ENCODE measurements at regions not wholly inside any gene's neighbourhood (a gene's known extent, or its start where the extent isn't known, plus 50 kb on each side); places are given as distances from the start of the nearest gene placed in this dataset.

DNA sequence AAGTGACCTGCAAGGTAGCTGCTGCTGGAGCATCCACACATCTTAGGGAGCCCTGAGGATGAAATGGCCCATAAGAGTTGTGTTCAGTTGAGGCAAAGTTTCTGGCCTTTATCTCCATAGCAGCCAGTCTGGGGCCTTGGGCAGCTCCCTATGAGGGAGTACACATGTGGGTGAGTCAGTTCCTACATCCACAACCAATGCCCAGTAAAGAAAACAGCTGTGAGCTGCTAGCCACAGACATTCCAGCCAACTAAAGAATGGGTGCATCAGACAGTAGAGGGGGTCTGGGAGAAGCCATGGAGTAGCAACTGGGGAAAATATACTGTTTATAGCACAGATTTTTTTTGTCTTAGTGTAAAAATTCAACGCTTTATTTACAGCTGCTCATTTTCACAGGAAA is 720.7 kb downstream of the TLE1 start:
- intact Hi-C loops (cut with DNase I), result no loop called here
- TF ChIP-seq POLR2AphosphoS5 (IDR thresholded peaks at IDR 0.05) (no peak), EP300 (IDR thresholded peaks at IDR 0.05) (no peak), POLR2A (IDR thresholded peaks at IDR 0.05; ENCODE audit: low read depth) (no peak)
- TF ChIP-seq, protein P1, sequence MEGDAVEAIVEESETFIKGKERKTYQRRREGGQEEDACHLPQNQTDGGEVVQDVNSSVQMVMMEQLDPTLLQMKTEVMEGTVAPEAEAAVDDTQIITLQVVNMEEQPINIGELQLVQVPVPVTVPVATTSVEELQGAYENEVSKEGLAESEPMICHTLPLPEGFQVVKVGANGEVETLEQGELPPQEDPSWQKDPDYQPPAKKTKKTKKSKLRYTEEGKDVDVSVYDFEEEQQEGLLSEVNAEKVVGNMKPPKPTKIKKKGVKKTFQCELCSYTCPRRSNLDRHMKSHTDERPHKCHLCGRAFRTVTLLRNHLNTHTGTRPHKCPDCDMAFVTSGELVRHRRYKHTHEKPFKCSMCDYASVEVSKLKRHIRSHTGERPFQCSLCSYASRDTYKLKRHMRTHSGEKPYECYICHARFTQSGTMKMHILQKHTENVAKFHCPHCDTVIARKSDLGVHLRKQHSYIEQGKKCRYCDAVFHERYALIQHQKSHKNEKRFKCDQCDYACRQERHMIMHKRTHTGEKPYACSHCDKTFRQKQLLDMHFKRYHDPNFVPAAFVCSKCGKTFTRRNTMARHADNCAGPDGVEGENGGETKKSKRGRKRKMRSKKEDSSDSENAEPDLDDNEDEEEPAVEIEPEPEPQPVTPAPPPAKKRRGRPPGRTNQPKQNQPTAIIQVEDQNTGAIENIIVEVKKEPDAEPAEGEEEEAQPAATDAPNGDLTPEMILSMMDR (IDR thresholded peaks at IDR 0.05), result no peak
- 96% methylated on average over 1 of the region's 1 CpG for WGBS
- Histone ChIP-seq H3K4me1 (no peaks in the 10 kb centered on the region), H3K27ac (replicated peaks in 1 of 4) (no peak overlapping the region), H3K27me3 (no peaks in the 10 kb centered on the region), H3K9me3 (no peaks in the 10 kb centered on the region), H3K4me3 (no peak overlapping the region), H3K36me3 (no peaks in the 10 kb centered on the region)
- no peak for DNase-seq (ENCODE audit: extremely low spot score)

DNA sequence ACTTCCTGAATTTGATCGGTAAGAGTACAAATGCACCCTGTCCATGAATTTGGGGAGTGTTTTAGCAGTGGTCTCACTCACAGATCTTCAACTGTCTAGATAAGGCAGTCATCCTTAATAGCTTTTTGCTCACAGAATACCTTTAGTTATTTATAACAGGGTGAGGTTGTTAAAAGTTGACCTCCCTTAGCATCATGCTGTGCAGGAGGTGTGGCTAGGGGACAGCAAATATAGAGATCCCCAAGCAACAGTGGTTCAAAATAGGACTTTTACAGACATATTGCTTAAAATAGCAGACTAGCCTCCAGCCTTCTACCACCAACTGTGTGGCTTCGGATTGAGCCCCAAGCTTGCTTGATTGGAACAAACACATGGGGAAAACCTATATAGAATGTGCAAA is 724.4 kb downstream of the TLE1 start:
- no peak for DNase-seq (ENCODE audit: extremely low spot score)
- Histone ChIP-seq H3K4me3 (no peak overlapping the region), H3K4me1 (no peaks in the 10 kb centered on the region), H3K36me3 (no peaks in the 10 kb centered on the region), H3K27ac (replicated peaks in 1 of 4) (no peak overlapping the region), H3K27me3 (no peaks in the 10 kb centered on the region), H3K9me3 (no peaks in the 10 kb centered on the region)
- intact Hi-C loops (cut with DNase I), result no loop called here
- 85% methylated on average over 2 of the region's 2 CpGs for WGBS
- TF ChIP-seq POLR2AphosphoS5 (IDR thresholded peaks at IDR 0.05) (no peak), POLR2A (IDR thresholded peaks at IDR 0.05; ENCODE audit: low read depth) (no peak), EP300 (IDR thresholded peaks at IDR 0.05) (no peak)
- TF ChIP-seq, protein P1 (IDR thresholded peaks at IDR 0.05), result no peak

DNA sequence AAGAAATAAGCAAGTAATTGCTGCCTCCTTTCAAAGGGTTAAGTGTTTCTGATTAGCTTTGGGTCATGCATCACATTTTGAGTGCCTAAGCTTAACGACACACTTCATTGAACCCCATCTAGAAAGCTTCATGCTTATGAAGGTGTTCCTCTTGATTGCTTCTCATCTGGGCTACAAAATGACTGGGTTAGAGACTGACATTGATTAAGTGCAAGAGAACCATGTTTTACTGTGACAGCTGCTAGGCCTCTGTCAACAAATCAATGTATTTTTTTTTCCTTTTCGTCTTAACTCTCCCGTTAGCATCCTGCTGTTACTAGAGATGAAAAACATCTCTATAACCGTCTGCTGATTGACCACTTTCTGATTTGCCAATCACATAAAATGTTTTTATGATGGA is 725.0 kb downstream of the TLE1 start:
- intact Hi-C loops (cut with DNase I), result no loop called here
- Histone ChIP-seq H3K4me1 (no peaks in the 10 kb centered on the region), H3K36me3 (no peaks in the 10 kb centered on the region), H3K4me3 (no peak overlapping the region), H3K27ac (replicated peaks in 1 of 4) (no peak overlapping the region), H3K27me3 (no peaks in the 10 kb centered on the region), H3K9me3 (no peaks in the 10 kb centered on the region)
- 79% methylated on average over 4 of the region's 4 CpGs for WGBS
- TF ChIP-seq POLR2AphosphoS5 (IDR thresholded peaks at IDR 0.05) (no peak), POLR2A (IDR thresholded peaks at IDR 0.05; ENCODE audit: low read depth) (no peak), EP300 (IDR thresholded peaks at IDR 0.05) (no peak)
- TF ChIP-seq, protein P1 (IDR thresholded peaks at IDR 0.05), result no peak
- no peak for DNase-seq (ENCODE audit: extremely low spot score)

DNA sequence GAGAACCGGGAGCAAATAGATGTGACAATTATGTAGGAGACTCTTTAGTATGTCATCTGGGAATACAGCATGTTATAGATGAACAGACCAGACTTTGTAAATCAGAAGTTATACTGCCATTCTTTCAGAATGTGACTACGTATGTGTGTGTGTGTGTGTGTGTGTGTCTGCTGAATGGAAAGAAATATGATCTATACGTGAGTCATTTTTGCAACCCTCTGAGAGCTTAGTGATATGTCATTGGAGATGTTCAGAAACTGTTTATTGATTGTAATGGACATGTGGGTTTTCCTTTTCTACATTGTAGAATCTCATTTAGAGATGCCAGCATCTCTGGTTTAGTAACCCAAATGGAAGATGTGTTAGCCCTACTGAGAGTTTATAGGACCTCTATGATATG is 731.5 kb downstream of the TLE1 start:
- intact Hi-C loops (cut with DNase I), result no loop called here
- H3K27me3 ChIP-seq, result no peaks in the 10 kb centered on the region
- no peak overlapping the region for H3K4me3 ChIP-seq
- no peak for TF ChIP-seq EP300 (IDR thresholded peaks at IDR 0.05)
- no peak for TF ChIP-seq POLR2AphosphoS5 (IDR thresholded peaks at IDR 0.05)
- whole genome bisulfite sequencing, result 81% methylated on average over 3 of the region's 3 CpGs
- DNase-seq (ENCODE audit: extremely low spot score), result no peak
- no peaks in the 10 kb centered on the region for H3K9me3 ChIP-seq
- H3K4me1 ChIP-seq, result no peaks in the 10 kb centered on the region
- H3K27ac ChIP-seq (replicated peaks in 1 of 4), result no peak overlapping the region
- H3K36me3 ChIP-seq, result no peaks in the 10 kb centered on the region

DNA sequence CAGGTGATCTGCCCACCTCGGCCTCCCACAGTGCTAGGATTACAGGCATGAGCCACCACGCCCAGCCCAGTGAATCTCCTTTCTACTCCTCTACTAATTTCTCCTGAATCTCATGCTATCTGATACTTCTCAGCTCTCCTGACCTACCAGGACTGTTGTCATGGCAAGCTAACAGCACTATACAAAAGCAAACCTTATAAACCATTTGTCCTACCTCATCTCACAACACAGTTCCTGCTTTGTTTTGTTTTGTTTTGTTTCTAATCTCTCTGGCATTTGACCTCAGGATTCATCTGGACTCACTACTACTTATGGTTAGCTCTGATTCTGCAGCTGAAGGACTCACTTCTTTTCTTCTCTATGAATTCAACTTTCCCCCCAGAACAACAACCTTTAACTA is 734.8 kb downstream of the TLE1 start:
- H3K27ac ChIP-seq (replicated peaks in 1 of 4), result no peak overlapping the region
- no peak overlapping the region for H3K4me3 ChIP-seq
- TF ChIP-seq POLR2A (IDR thresholded peaks at IDR 0.05; ENCODE audit: low read depth), result no peak
- no peak for TF ChIP-seq POLR2AphosphoS5 (IDR thresholded peaks at IDR 0.05)
- TF ChIP-seq, protein P1 (IDR thresholded peaks at IDR 0.05), result no peak
- no peak for TF ChIP-seq EP300 (IDR thresholded peaks at IDR 0.05)
- no peaks in the 10 kb centered on the region for H3K9me3 ChIP-seq
- intact Hi-C loops (cut with DNase I), result no loop called here
- WGBS, result 88% methylated on average over 2 of the region's 2 CpGs
- H3K4me1 ChIP-seq, result no peaks in the 10 kb centered on the region
- H3K27me3 ChIP-seq, result no peaks in the 10 kb centered on the region
- no peak for DNase-seq (ENCODE audit: extremely low spot score)
- no peaks in the 10 kb centered on the region for H3K36me3 ChIP-seq
